HG02870 (cell line): ENCODE measurements at regions not wholly inside any gene's neighbourhood (a gene's known extent, or its start where the extent isn't known, plus 50 kb on each side); places are given as distances from the start of the nearest gene placed in this dataset.
A peak's percentile ranks its signal among the peaks of the same experiment; 100 is the strongest.
"Not testable (repeated sequence)": the region's sequence is repeated elsewhere in the genome, so short reads cannot be mapped to it uniquely, and the experiment has no call there.

ENCODE experiments used
- ATAC-seq: cut with Tn5 transposase; IDR thresholded peaks from one replicate; pipeline ENCODE4 v1.9.1; 2021; ENCODE audit warnings: mild to moderate bottlenecking, moderate library complexity; ENCODE audit not compliant: unreplicated experiment

DNA sequence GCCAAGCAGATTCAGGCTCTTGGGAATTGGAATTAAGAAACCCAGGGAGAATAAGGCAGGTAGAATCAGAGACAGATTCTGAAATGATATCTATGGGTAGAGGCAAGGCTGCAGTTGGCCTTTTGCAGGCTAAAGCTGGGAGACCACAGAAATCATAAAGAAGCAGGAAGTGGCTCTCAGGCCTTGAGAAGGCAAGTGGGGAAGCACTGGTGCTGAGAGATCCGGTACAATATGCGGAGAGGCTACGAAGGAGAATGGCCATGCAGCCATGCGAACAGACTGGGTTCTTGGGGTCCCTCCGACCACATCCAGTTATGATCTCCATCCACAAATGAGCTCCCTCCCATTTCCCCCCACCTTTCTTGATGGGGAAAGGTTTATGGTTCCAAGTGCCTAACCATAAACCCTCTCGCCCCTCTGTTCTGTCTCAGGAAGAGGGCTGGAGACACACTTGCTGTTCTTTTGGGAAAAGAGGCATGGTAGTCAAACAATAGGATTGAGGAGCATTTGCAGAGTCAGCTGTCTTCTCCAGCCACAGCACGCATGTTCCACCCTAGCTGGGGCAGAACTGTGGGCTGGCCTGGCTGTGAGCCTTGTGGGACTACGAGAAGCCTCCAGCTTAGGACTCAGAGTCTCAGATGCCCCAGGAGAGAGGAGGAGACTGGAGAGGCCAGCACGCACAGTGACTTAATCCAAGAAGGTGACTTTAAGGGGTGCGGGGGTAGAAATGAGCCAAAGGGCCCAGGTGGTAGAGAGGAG, 99.6 kb downstream of the RPLP1 start:
- ATAC-seq = no peak

DNA sequence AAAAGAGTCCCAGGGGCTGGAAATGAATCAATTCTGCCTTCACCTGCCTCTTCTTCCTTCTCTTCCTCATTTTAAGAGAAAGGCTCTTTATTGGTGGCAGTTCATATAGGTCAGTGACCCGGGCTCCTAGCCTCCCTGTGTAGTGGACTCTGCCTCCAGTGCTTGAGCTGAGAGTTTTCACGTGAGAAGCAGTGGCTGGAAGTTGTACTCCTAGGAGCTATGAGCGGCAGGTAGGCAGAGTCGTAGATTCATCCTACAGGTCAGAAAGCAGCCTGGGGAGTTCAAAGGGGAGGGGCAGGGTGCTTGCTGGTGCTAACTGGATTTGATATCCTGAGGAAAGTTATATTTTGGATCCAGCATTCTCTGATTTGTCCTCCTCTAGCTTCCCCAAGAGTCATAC, 101.1 kb downstream of the RPLP1 start:
- ATAC-seq = no peak

GRCh38 chr15:69554279-69554961, 101.8 kb downstream of the RPLP1 start:
- ATAC-seq = no peak

GRCh38 chr15:69555080-69555479, 102.5 kb downstream of the RPLP1 start:
- ATAC-seq = no peak

- ATAC-seq = no peak
Observed at GRCh38 chr15:69556344-69556743, 103.7 kb downstream of the RPLP1 start.

- no peak for ATAC-seq
Observed at GRCh38 chr15:69557020-69557706, 104.5 kb downstream of the RPLP1 start.

- no peak for ATAC-seq
Observed at GRCh38 chr15:69557707-69558409, 105.2 kb downstream of the RPLP1 start.

DNA sequence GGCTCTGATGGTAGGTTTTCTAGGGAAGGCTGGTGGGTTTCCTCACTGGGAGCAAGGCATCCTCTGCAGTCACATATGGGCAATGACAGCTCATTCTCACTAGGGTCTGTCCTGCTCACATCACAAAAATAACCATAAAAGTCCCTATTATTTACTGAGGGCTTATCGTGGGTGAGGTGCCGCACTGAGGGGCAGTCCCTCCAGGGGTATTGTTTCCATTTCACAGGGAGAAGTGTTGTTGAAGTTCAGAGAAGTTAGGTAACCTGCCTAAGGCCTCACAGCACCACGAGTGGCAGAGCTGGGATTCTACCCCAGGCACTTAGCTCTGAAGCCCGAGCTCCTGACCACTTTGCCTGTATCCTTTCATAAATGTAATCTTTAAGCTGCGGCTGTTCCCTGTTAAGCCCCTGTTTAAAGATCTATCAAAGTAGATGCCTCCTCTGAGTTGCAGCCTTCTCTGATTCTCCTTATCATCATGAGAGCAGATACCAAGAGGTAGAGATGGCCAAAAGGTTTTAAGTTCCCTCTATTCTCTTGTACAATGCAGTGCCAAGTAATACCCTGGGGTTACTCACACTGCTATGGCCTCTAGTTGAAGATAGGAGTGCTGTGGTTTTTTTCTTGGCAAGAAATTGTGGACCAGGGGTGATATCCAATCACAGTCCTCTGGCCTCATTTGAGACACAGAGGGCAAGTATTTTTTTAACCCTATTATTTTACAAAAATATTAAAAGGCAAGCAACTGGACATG, 107.0 kb downstream of the RPLP1 start:
- no peak for ATAC-seq

- ATAC-seq = no peak
Observed at GRCh38 chr15:69561071-69561784, 108.6 kb downstream of the RPLP1 start.

DNA sequence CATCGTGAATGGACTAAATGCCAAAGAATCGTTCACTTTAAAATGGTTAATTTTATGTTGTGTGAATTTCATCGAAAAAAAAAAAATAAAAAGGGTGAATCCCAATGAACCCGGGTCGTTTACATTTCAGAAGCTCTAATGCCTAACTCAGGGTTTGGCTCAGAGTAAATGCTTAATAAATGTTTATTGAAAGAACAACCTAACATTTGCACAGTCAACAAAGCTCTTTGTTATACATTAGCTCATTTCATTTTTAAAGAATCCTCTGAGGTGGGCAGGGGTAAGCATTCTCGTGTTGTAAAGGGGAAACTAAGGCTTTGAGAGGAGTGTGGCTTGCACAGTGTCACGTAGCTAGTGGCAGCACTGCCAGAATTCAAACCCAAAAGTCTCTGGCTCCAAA, 109.5 kb downstream of the RPLP1 start:
- ATAC-seq = no peak

- ATAC-seq = no peak
Observed at GRCh38 chr15:69562564-69562963, 109.9 kb downstream of the RPLP1 start.

- ATAC-seq = no peak
Observed at GRCh38 chr15:69565066-69565655, 112.5 kb downstream of the RPLP1 start.

DNA sequence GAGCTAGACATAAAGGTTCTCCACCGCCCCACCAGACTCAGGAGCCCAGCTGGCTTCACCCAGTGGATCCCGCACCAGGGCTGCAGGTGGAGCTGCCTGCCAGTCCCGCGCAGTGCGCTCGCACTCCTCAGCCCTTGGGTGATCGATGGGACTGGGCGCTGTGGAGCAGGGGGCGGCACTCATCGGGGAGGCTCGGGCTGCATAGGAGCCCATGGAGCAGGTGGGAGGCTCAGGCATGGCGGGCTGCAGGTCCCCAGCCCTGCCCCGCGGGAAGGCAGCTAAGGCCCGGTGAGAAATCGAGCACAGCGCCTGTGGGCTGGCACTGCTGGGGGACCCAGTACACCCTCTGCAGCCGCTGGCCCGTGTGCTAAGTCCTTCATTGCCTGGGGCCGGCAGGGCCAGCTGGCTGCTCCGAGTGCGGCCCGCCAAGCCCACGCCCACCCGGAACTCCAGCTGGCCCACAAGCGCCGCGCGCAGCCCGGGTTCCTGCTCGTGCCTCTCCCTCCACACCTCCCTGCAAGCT, 114.7 kb downstream of the RPLP1 start:
- not testable (repeated sequence) for ATAC-seq

DNA sequence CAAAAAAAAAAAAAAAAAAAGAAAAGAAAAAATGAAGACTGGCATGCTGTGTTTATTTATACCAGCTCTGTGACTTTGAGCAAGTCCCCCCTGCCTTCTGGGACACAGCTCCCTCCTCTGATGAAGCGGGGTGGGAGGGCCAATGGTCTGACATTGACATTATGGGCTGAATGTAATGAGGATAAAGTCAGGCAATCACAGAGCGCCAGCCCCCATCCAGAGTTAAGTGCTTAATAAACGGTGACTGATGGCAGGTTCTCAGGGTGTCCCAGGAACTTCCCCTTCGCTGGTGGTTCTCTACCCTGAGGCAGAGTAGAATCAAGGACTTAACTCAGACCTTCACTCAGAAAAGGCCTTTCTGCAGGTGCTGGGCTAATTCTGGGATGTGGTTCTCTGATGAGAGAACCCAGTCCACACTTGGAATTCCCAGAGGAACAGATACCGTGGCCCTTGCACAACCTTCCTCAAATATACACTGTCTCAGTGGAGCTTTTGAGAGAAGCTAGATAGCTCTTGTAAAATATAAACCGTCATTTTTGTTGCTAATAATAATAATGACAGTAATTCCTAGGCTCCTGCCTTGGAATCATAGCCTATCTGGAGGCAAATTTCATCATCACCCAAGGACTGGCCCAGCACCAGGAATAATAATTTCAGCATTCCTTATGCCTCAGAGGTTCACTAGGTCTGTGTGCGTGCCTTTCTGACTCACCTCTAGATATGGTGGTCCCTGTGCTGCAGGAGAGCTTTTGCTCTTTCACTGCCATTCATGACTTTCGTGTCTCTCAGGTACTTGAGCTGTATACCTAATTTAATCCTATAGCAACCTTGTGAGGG, 115.8 kb downstream of the RPLP1 start:
- no peak for ATAC-seq

- ATAC-seq = no peak
Observed at GRCh38 chr15:69570454-69570853, 117.8 kb downstream of the RPLP1 start.

- ATAC-seq = no peak
Observed at GRCh38 chr15:69570997-69571396, 118.4 kb downstream of the RPLP1 start.

DNA sequence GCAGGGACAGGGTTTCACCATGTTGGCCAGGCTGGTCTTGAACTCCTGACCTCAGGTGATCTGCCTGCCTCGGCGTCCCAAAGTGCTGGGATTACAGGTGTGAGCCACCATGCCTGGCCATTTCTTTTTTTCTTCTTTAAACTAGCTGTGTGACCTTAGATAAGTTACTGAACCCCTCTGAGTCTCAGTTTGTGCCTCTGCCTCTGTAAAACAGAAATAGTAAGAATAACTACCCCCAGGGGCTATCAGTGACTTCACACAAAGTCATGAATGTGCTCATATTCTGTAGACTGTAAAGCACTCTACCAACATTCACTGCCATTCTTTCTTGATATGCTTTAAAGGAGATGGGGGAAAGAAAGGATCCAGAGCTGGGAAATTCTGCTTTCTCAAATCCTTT, 120.7 kb downstream of the RPLP1 start:
- not testable (repeated sequence) for ATAC-seq

DNA sequence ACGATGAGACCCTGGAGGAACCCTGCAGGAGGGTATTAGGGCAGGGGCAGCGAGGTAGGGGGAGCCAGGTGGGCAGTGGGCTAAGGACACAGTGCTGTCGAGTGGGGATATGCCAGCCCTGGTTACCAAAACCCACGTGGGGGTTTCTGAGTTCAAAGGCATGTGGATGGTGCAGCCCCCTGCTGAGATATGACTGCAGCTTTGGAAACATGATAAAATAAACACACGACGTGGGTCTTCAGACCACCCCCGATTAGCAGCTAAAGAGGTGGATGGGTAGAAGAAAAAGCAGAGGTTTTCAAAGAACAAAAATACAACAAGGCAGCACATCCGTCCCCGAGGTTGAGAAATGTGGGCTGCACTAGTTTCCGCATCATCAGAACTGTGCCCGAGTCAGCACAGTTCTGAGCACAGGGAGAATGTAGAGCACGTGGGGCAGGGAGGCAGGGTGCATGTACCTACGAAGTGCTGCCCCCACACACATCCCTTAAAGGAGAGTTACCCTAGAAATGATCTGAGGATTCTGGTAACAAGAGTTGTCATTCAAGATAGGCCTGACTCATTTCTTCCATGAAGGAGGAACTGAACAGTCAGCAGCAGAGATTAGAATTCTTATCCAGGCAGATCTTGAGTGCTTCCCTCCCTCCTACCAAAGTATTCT, 121.3 kb downstream of the RPLP1 start:
- ATAC-seq = peak; percentile 40
